SK-N-SH (cell line): ENCODE measurements at regions not wholly inside any gene's neighbourhood (a gene's known extent, or its start where the extent isn't known, plus 50 kb on each side); places are given as distances from the start of the nearest gene placed in this dataset.

Source experiments
- CTCF ChIA-PET: fragments of 300-600, 350-600 bp; formaldehyde crosslinking; extraction: SDS; loops from one replicate; lab custom pipeline; 2021; lab: Yijun Ruan, JAX
- POLR2A ChIA-PET: fragments of 350-600 bp; sonication (Branson Sonifier 250); formaldehyde crosslinking; extraction: SDS; loops from one replicate; lab custom pipeline; 2020; ENCODE audit warnings: antibody characterized with exemption, inconsistent platforms; lab: Yijun Ruan, JAX
- DNase-seq: peaks from one replicate; pipeline ENCODE4 v3.0.0; 2012
- H2AFZ ChIP-seq: fragments of 200-600 bp; sonication (generic); 2 replicates; pipeline ENCODE4 v1.8.1; 2016; ENCODE audit warnings: antibody characterized with exemption, mild to moderate bottlenecking, low read depth
- H3F3A ChIP-seq: fragments of 200-600 bp; sonication (generic); replicated peaks from 2 replicates; pipeline ENCODE3; 2016; ENCODE audit warnings: antibody characterized with exemption, mild to moderate bottlenecking; ENCODE audit not compliant: insufficient read depth
- H3K27ac ChIP-seq, 2 experiments: fragments of 200-500 bp in 1 of 2; fragments of 200-600 bp in 1 of 2; sonication (Bioruptor generic) in 1 of 2; sonication (generic), shearing (Covaris generic) in 1 of 2; 2 replicates each; pipeline versions ENCODE4 v1.5.1 to v1.6.1; 2014 to 2016; ENCODE audit warnings: low read depth in 2 of 2, inconsistent platforms in 1 of 2, low read length in 1 of 2, mild to moderate bottlenecking in 1 of 2, mixed read lengths in 1 of 2
- H3K27me3 ChIP-seq: fragments of 200-600 bp; sonication (generic), shearing (Covaris generic); 2 replicates; pipeline ENCODE4 v1.6.1; 2016; ENCODE audit warnings: mixed run types; ENCODE audit not compliant: insufficient read depth
- H3K36me3 ChIP-seq, 2 experiments: fragments of 200-500 bp in 1 of 2; fragments of 200-600 bp in 1 of 2; sonication (Bioruptor generic) in 1 of 2; sonication (generic) in 1 of 2; replicated peaks in 1 of 2; 2 replicates each; pipeline versions ENCODE3 to v1.5.1; 2014 to 2016; ENCODE audit warnings: low read length in 1 of 2, mild to moderate bottlenecking in 1 of 2; ENCODE audit not compliant: insufficient read depth in 2 of 2, control insufficient read depth in 1 of 2
- H3K4me1 ChIP-seq, 2 experiments: fragments of 200-500 bp in 1 of 2; fragments of 200-600 bp in 1 of 2; sonication (Bioruptor generic) in 1 of 2; sonication (generic), shearing (Covaris generic) in 1 of 2; 2 replicates each; pipeline versions ENCODE4 v1.5.1 to v1.6.1; 2014 to 2016; ENCODE audit warnings: low read depth in 1 of 2, low read length in 1 of 2, mixed run types in 1 of 2; ENCODE audit not compliant: insufficient read depth in 2 of 2, control insufficient read depth in 1 of 2
- H3K4me2 ChIP-seq: fragments of 200-600 bp; sonication (generic), shearing (Covaris generic); 2 replicates; pipeline ENCODE4 v1.6.1; 2017; ENCODE audit warnings: mixed run types
- H3K4me3 ChIP-seq, 2 experiments: fragments of 200-500 bp in 1 of 2; fragments of 200-600 bp in 1 of 2; sonication (Bioruptor generic) in 1 of 2; sonication (generic), shearing (Covaris generic) in 1 of 2; 2 replicates each; pipeline versions ENCODE4 v1.5.1 to v1.8.1; 2014 to 2016; ENCODE audit warnings: low read depth in 2 of 2, inconsistent platforms in 1 of 2, low read length in 1 of 2, mild to moderate bottlenecking in 1 of 2, mixed read lengths in 1 of 2, moderate library complexity in 1 of 2
- H3K79me2 ChIP-seq: fragments of 200-600 bp; sonication (generic); 2 replicates; pipeline ENCODE4 v1.8.1; 2017; ENCODE audit warnings: mild to moderate bottlenecking; ENCODE audit not compliant: insufficient read depth
- H3K9ac ChIP-seq: fragments of 200-600 bp; sonication (generic); 2 replicates; pipeline ENCODE4 v1.6.1; 2017; ENCODE audit warnings: mixed run types
- H3K9me2 ChIP-seq: fragments of 200-600 bp; sonication (generic); 2 replicates; pipeline ENCODE4 v1.6.1; 2017; ENCODE audit warnings: mixed run types
- H3K9me3 ChIP-seq: fragments of 200-600 bp; sonication (generic); 2 replicates; pipeline ENCODE4 v1.6.1; 2017; ENCODE audit warnings: mixed run types, mild to moderate bottlenecking, moderate library complexity
- H4K20me1 ChIP-seq: fragments of 200-600 bp; sonication (generic); 2 replicates; pipeline ENCODE4 v1.6.1; 2017; ENCODE audit warnings: mild to moderate bottlenecking, mixed run types; ENCODE audit not compliant: insufficient read depth
- GABPA ChIP-seq: IDR thresholded peaks from 2 replicates; pipeline ENCODE4 v1.4.0; 2012; ENCODE audit warnings: low read depth, mild to moderate bottlenecking
- GATA2 ChIP-seq: sonication (generic); formaldehyde crosslinking; IDR thresholded peaks from 2 replicates; pipeline ENCODE4 v1.5.0; 2020; ENCODE audit warnings: mild to moderate bottlenecking, missing genetic modification reagents
- JUND ChIP-seq: IDR thresholded peaks from 2 replicates; pipeline ENCODE4 v1.4.0; 2012
- MXI1 ChIP-seq: IDR thresholded peaks from 2 replicates; pipeline ENCODE4 v1.6.1; 2012; ENCODE audit warnings: mild to moderate bottlenecking, low read depth, low read length, improper control_type of control experiment
- POLR2AphosphoS5 ChIP-seq: IDR thresholded peaks from 2 replicates; pipeline ENCODE4 v1.6.1; 2012; ENCODE audit warnings: low read depth, low read length
- RCOR1 ChIP-seq: fragments of 150-350 bp; IDR thresholded peaks from 2 replicates; pipeline ENCODE4 v1.6.1; 2017; ENCODE audit warnings: antibody characterized with exemption, low read length
- RFX5 ChIP-seq: IDR thresholded peaks from 2 replicates; pipeline ENCODE4 v1.6.1; 2012; ENCODE audit warnings: mild to moderate bottlenecking, improper control_type of control experiment, low read length
- SMC3 ChIP-seq: IDR thresholded peaks from 2 replicates; pipeline ENCODE4 v1.6.1; 2012; ENCODE audit warnings: low read depth, low read length, improper control_type of control experiment
- TEAD4 ChIP-seq: IDR thresholded peaks from 2 replicates; pipeline ENCODE4 v1.4.0; 2012; ENCODE audit warnings: mild to moderate bottlenecking, borderline replicate concordance; ENCODE audit not compliant: insufficient read depth
- WGBS: methylation state at CpG from one replicate; pipeline ENCODE4 v1.1.6; 2017; ENCODE audit warnings: low lambda C conversion rate; 5-methylcytosine and 5-hydroxymethylcytosine counted together
- TF ChIP-seq, protein P1 (sequence below): fragments of 200-600 bp; sonication (generic); IDR thresholded peaks from 2 replicates; pipeline ENCODE4 v1.6.1; 2017; ENCODE audit warnings: antibody characterized with exemption, mild to moderate bottlenecking, moderate library complexity

DNA sequence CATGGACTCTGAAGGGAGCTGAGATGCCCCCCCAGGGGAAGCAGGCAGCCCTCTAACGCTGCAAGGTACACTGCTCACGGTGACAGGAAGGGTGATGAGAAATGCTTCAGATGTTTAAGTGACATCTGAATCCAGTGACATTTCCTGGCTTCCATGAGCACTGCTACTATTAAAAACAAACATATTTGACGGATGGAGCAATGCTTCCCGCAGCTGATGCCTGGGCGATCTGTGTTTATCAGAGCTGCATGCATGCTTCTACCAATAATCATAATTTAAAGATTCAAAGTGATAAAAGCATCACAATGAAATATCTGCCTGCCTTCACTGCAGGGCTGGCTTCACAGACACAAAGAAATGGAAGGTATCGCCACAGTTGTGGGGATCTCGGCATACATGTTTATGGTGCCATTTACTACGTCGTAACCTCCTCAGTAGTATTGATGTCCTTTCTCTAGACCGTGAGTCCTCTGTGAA, 66.1 kb upstream of the AOAH start:
- Histone ChIP-seq H3K27ac (peak overlapping the region in 1 of 2 experiments; percentile 63; a peak in 2 of 4 replicates), H3K4me2 (no peak overlapping the region), H3K9me2 (no peaks in the 10 kb centered on the region), H3K4me1 (peaks cover 0 to 20% of the 10 kb centered on the region in 2 experiments; a peak in 2 of 4 replicates), H3K79me2 (no peaks in the 10 kb centered on the region), H3K36me3 (no peaks in the 10 kb centered on the region), H2AFZ (no peak overlapping the region), H3F3A (no peaks in the 10 kb centered on the region), H3K9ac (no peak overlapping the region), H3K9me3 (no peaks in the 10 kb centered on the region), H3K4me3 (no peak overlapping the region), H4K20me1 (no peaks in the 10 kb centered on the region), H3K27me3 (no peaks in the 10 kb centered on the region)
- ChIA-PET POLR2A (no interaction called here), CTCF (interaction anchor here (1.1 to 1.5 kb wide), 3 partner anchors 114 to 391 kb away, joined by 3 to 5 read pairs (median 3); no protein-coding TSS in a partner anchor)
- DNase-seq: peak; percentile 41
- 47% methylated on average over 10 of the region's 10 CpGs for WGBS
- no peak for TF ChIP-seq GABPA
- TF ChIP-seq RCOR1: peak; percentile 13; the same call in 1 of the 2 replicates
- no peak for TF ChIP-seq TEAD4
- TF ChIP-seq POLR2AphosphoS5: no peak
- TF ChIP-seq RFX5: no peak
- TF ChIP-seq MXI1: peak; percentile 11; the same call in 1 of the 2 replicates
- peak; percentile 55; the same call in 1 of the 2 replicates for TF ChIP-seq GATA2 (CRISPR knock-in tag)
- no peak for TF ChIP-seq JUND
- TF ChIP-seq, protein P1, sequence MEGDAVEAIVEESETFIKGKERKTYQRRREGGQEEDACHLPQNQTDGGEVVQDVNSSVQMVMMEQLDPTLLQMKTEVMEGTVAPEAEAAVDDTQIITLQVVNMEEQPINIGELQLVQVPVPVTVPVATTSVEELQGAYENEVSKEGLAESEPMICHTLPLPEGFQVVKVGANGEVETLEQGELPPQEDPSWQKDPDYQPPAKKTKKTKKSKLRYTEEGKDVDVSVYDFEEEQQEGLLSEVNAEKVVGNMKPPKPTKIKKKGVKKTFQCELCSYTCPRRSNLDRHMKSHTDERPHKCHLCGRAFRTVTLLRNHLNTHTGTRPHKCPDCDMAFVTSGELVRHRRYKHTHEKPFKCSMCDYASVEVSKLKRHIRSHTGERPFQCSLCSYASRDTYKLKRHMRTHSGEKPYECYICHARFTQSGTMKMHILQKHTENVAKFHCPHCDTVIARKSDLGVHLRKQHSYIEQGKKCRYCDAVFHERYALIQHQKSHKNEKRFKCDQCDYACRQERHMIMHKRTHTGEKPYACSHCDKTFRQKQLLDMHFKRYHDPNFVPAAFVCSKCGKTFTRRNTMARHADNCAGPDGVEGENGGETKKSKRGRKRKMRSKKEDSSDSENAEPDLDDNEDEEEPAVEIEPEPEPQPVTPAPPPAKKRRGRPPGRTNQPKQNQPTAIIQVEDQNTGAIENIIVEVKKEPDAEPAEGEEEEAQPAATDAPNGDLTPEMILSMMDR: no peak

DNA sequence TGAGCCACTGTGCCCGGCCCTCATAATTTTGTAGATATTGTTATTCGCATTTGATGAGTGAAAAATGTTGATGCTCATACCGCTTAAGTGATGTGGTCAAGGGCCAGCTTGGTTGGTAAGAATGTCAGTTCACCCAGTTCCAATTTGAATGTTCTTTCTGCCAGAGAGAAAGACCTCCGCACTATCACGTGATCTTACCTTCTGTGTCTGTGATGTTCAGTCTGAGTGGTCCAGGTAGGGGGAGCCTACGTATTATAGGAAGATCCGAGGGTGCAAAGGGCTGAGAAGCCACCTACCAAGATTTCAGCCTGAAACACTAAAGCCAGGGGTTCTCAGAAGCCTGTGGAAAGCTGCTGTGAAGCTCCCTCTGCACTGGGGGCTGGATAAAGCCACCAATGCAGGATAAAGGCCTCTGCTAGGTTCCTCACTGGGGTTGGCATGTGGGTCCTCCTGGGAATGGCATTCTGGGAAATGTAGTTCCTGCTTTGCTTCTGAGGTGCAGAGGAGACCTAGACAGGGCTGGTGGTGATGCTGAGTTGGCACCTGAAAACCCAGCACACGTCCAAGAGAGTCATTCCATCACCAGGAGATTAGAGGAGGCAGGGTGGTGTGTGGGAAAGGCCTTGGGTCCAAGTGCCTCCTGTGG, 64.7 kb upstream of the AOAH start:
- DNase-seq: peak; percentile 16
- H3F3A ChIP-seq: no peaks in the 10 kb centered on the region
- no peak overlapping the region for H3K27ac ChIP-seq
- ChIA-PET POLR2A (no interaction called here), CTCF (interaction anchor here (0.9 to 1.5 kb wide), 6 partner anchors 11 to 301 kb away, joined by 3 to 5 read pairs (median 4); no protein-coding TSS in a partner anchor)
- H3K27me3 ChIP-seq: no peaks in the 10 kb centered on the region
- peaks cover 0 to 15% of the 10 kb centered on the region in 2 experiments; a peak in 2 of 4 replicates for H3K4me1 ChIP-seq
- no peak overlapping the region for H3K9ac ChIP-seq
- no peaks in the 10 kb centered on the region for H3K79me2 ChIP-seq
- no peaks in the 10 kb centered on the region for H3K9me2 ChIP-seq
- H3K36me3 ChIP-seq: no peaks in the 10 kb centered on the region
- no peaks in the 10 kb centered on the region for H4K20me1 ChIP-seq
- H3K4me2 ChIP-seq: no peak overlapping the region
- WGBS: 47% methylated on average over 8 of the region's 8 CpGs
- no peaks in the 10 kb centered on the region for H3K9me3 ChIP-seq
- no peak for TF ChIP-seq SMC3
- no peak for TF ChIP-seq GABPA
- TF ChIP-seq RCOR1: no peak
- TF ChIP-seq, all 33 proteins: peak for 0
- Histone ChIP-seq H2AFZ (no peak overlapping the region), H3K4me3 (no peak overlapping the region)
